ENCODE measurements at regions not wholly inside any gene's neighbourhood (a gene's known extent, or its start where the extent isn't known, plus 50 kb on each side); places are given as distances from the start of the nearest gene placed in this dataset.

GRCh38 chr3:13711911-13712650, 163.2 kb downstream of the FBLN2 start:
- Mint-ChIP-seq H3K9me3 (peaks cover 27% of the 10 kb centered on the region), H3K27ac (no peak overlapping the region), H3K36me3 (ENCODE audit: low read depth) (no peaks in the 10 kb centered on the region), H3K4me1 (ENCODE audit: low read depth) (no peaks in the 10 kb centered on the region), H3K27me3 (ENCODE audit: low read depth) (no peaks in the 10 kb centered on the region), H3K4me3 (no peak overlapping the region)
- no peak for DNase-seq
- intact Hi-C loops (cut with micrococcal nuclease): no loop called here
- CTCF ChIA-PET: no interaction called here

- Mint-ChIP-seq H3K27ac (no peak overlapping the region), H3K9me3 (peaks cover 32% of the 10 kb centered on the region), H3K4me1 (ENCODE audit: low read depth) (no peaks in the 10 kb centered on the region), H3K27me3 (ENCODE audit: low read depth) (peaks cover 4% of the 10 kb centered on the region), H3K4me3 (no peak overlapping the region), H3K36me3 (ENCODE audit: low read depth) (no peaks in the 10 kb centered on the region)
- intact Hi-C loops (cut with micrococcal nuclease): no loop called here
- CTCF ChIA-PET: no interaction called here
- no peak for DNase-seq
Measured at GRCh38 chr3:13710251-13710650, 161.3 kb downstream of the FBLN2 start.

- Mint-ChIP-seq H3K27me3 (ENCODE audit: low read depth) (peaks cover 4% of the 10 kb centered on the region), H3K36me3 (ENCODE audit: low read depth) (no peaks in the 10 kb centered on the region)
Measured at GRCh38 chr3:13709706-13710105, 160.8 kb downstream of the FBLN2 start.

GRCh38 chr3:13708871-13709595, 160.1 kb downstream of the FBLN2 start:
- Mint-ChIP-seq H3K4me3 (no peak overlapping the region), H3K27ac (no peak overlapping the region), H3K4me1 (ENCODE audit: low read depth) (no peaks in the 10 kb centered on the region), H3K36me3 (ENCODE audit: low read depth) (no peaks in the 10 kb centered on the region), H3K27me3 (ENCODE audit: low read depth) (peaks cover 4% of the 10 kb centered on the region), H3K9me3 (peaks cover 32% of the 10 kb centered on the region)
- CTCF ChIA-PET: no interaction called here
- intact Hi-C loops (cut with micrococcal nuclease): no loop called here
- DNase-seq: no peak

More at GRCh38 chr3:13709706-13710105, 160.8 kb downstream of the FBLN2 start:
- Mint-ChIP-seq H3K27ac (no peak overlapping the region), H3K4me3 (no peak overlapping the region), H3K4me1 (ENCODE audit: low read depth) (no peaks in the 10 kb centered on the region), H3K9me3 (peaks cover 32% of the 10 kb centered on the region)
- intact Hi-C loops (cut with micrococcal nuclease): no loop called here
- no peak for DNase-seq
- CTCF ChIA-PET: no interaction called here

GRCh38 chr3:13708301-13708700, 159.4 kb downstream of the FBLN2 start:
- H3K9me3 Mint-ChIP-seq: peaks cover 34% of the 10 kb centered on the region
- CTCF ChIA-PET: no interaction called here
- intact Hi-C loops (cut with micrococcal nuclease): no loop called here
- H3K27ac Mint-ChIP-seq: no peak overlapping the region
- no peaks in the 10 kb centered on the region for H3K36me3 Mint-ChIP-seq (ENCODE audit: low read depth)
- H3K4me3 Mint-ChIP-seq: no peak overlapping the region
- DNase-seq: no peak
- peaks cover 8% of the 10 kb centered on the region for H3K27me3 Mint-ChIP-seq (ENCODE audit: low read depth)
- H3K4me1 Mint-ChIP-seq (ENCODE audit: low read depth): no peaks in the 10 kb centered on the region

- peaks cover 30% of the 10 kb centered on the region for H3K9me3 Mint-ChIP-seq
- no peaks in the 10 kb centered on the region for H3K4me1 Mint-ChIP-seq (ENCODE audit: low read depth)
- H3K4me3 Mint-ChIP-seq: no peak overlapping the region
- DNase-seq: no peak
- no peak overlapping the region for H3K27ac Mint-ChIP-seq
- CTCF ChIA-PET: no interaction called here
- H3K36me3 Mint-ChIP-seq (ENCODE audit: low read depth): no peaks in the 10 kb centered on the region
- intact Hi-C loops (cut with micrococcal nuclease): no loop called here
- H3K27me3 Mint-ChIP-seq (ENCODE audit: low read depth): peaks cover 10% of the 10 kb centered on the region
Measured at GRCh38 chr3:13707456-13707855, 158.5 kb downstream of the FBLN2 start.

- no peak overlapping the region for H3K27ac Mint-ChIP-seq
- peaks cover 10% of the 10 kb centered on the region for H3K27me3 Mint-ChIP-seq (ENCODE audit: low read depth)
- H3K9me3 Mint-ChIP-seq: peaks cover 26% of the 10 kb centered on the region
- no peaks in the 10 kb centered on the region for H3K36me3 Mint-ChIP-seq (ENCODE audit: low read depth)
- H3K4me3 Mint-ChIP-seq: no peak overlapping the region
- no peaks in the 10 kb centered on the region for H3K4me1 Mint-ChIP-seq (ENCODE audit: low read depth)
- DNase-seq: no peak
- intact Hi-C loops (cut with micrococcal nuclease): no loop called here
- CTCF ChIA-PET: no interaction called here
Measured at GRCh38 chr3:13706886-13707285, 158.0 kb downstream of the FBLN2 start.

GRCh38 chr3:13706451-13706850, 157.5 kb downstream of the FBLN2 start:
- DNase-seq: no peak
- Mint-ChIP-seq H3K9me3 (peaks cover 22% of the 10 kb centered on the region), H3K27me3 (ENCODE audit: low read depth) (peaks cover 10% of the 10 kb centered on the region), H3K27ac (no peak overlapping the region), H3K36me3 (ENCODE audit: low read depth) (no peaks in the 10 kb centered on the region), H3K4me3 (no peak overlapping the region), H3K4me1 (ENCODE audit: low read depth) (no peaks in the 10 kb centered on the region)
- intact Hi-C loops (cut with micrococcal nuclease): no loop called here
- CTCF ChIA-PET: no interaction called here

GRCh38 chr3:13705702-13706280, 156.9 kb downstream of the FBLN2 start:
- DNase-seq: no peak
- H3K36me3 Mint-ChIP-seq (ENCODE audit: low read depth): no peaks in the 10 kb centered on the region

GRCh38 chr3:13705051-13705450, 156.1 kb downstream of the FBLN2 start:
- Mint-ChIP-seq H3K27me3 (ENCODE audit: low read depth) (peaks cover 10% of the 10 kb centered on the region), H3K4me1 (ENCODE audit: low read depth) (no peaks in the 10 kb centered on the region), H3K9me3 (peaks cover 18% of the 10 kb centered on the region), H3K4me3 (no peak overlapping the region), H3K36me3 (ENCODE audit: low read depth) (no peaks in the 10 kb centered on the region), H3K27ac (no peak overlapping the region)
- CTCF ChIA-PET: no interaction called here
- intact Hi-C loops (cut with micrococcal nuclease): no loop called here
- no peak for DNase-seq

More at GRCh38 chr3:13705702-13706280, 156.9 kb downstream of the FBLN2 start:
- Mint-ChIP-seq H3K27me3 (ENCODE audit: low read depth) (peaks cover 10% of the 10 kb centered on the region), H3K27ac (no peak overlapping the region), H3K4me1 (ENCODE audit: low read depth) (no peaks in the 10 kb centered on the region), H3K9me3 (peaks cover 18% of the 10 kb centered on the region), H3K4me3 (no peak overlapping the region)
- CTCF ChIA-PET: no interaction called here
- intact Hi-C loops (cut with micrococcal nuclease): no loop called here

- Mint-ChIP-seq H3K9me3 (peaks cover 18% of the 10 kb centered on the region), H3K27ac (no peak overlapping the region), H3K4me3 (no peak overlapping the region), H3K36me3 (ENCODE audit: low read depth) (no peaks in the 10 kb centered on the region), H3K4me1 (ENCODE audit: low read depth) (no peaks in the 10 kb centered on the region), H3K27me3 (ENCODE audit: low read depth) (peaks cover 11% of the 10 kb centered on the region)
- intact Hi-C loops (cut with micrococcal nuclease): no loop called here
- CTCF ChIA-PET: no interaction called here
- no peak for DNase-seq
Measured at GRCh38 chr3:13704174-13704573, 155.2 kb downstream of the FBLN2 start.

- DNase-seq: no peak
- peaks cover 12% of the 10 kb centered on the region for H3K27me3 Mint-ChIP-seq (ENCODE audit: low read depth)
- intact Hi-C loops (cut with micrococcal nuclease): no loop called here
Measured at GRCh38 chr3:13703071-13703470, 154.1 kb downstream of the FBLN2 start.

GRCh38 chr3:13702286-13702685, 153.4 kb downstream of the FBLN2 start:
- Mint-ChIP-seq H3K4me1 (ENCODE audit: low read depth) (no peaks in the 10 kb centered on the region), H3K4me3 (no peak overlapping the region), H3K36me3 (ENCODE audit: low read depth) (no peaks in the 10 kb centered on the region), H3K9me3 (peaks cover 11% of the 10 kb centered on the region), H3K27ac (no peak overlapping the region), H3K27me3 (ENCODE audit: low read depth) (peaks cover 12% of the 10 kb centered on the region)
- intact Hi-C loops (cut with micrococcal nuclease): no loop called here
- no peak for DNase-seq
- CTCF ChIA-PET: no interaction called here

More at GRCh38 chr3:13703071-13703470, 154.1 kb downstream of the FBLN2 start:
- no peak overlapping the region for H3K4me3 Mint-ChIP-seq
- H3K4me1 Mint-ChIP-seq (ENCODE audit: low read depth): no peaks in the 10 kb centered on the region
- H3K36me3 Mint-ChIP-seq (ENCODE audit: low read depth): no peaks in the 10 kb centered on the region
- CTCF ChIA-PET: no interaction called here
- H3K9me3 Mint-ChIP-seq: peaks cover 18% of the 10 kb centered on the region
- H3K27ac Mint-ChIP-seq: no peak overlapping the region

Data from activated naive CD4-positive, alpha-beta T cell treated with anti-CD3 and anti-CD28 coated beads for 36 hours (primary cell).